Lung (tissue), 11 donors: ENCODE measurements at regions not wholly inside any gene's neighbourhood (a gene's known extent, or its start where the extent isn't known, plus 50 kb on each side); places are given as distances from the start of the nearest gene placed in this dataset.

Experiments
- ATAC-seq: fragments of 200-7000 bp; cut with Tn5 transposase; one replicate; pipeline ENCODE4 v1.9.1; 2020; ENCODE audit warnings: moderate number of reproducible peaks; ENCODE audit not compliant: insufficient read depth, low FRiP score
- DNase-seq, 3 donors: peaks; one replicate each; pipeline ENCODE4 v3.0.0-alpha.2; 2013 to 2017
- H3K27ac ChIP-seq, 2 donors: one replicate each; pipeline ENCODE4 v1.5.1; 2013; ENCODE audit warnings: mild to moderate bottlenecking in 2 of 2, moderate library complexity in 2 of 2, control low read depth in 1 of 2, inconsistent platforms in 1 of 2, low read depth in 1 of 2, low read length in 1 of 2
- H3K27me3 ChIP-seq, 3 donors: one replicate each; pipeline ENCODE4 v1.5.1; 2013; ENCODE audit warnings: low read length in 2 of 3; ENCODE audit not compliant: control insufficient read depth in 3 of 3, insufficient read depth in 3 of 3
- H3K36me3 ChIP-seq, 4 donors: one replicate each; pipeline ENCODE4 v1.5.1; 2013; ENCODE audit warnings: low read length in 4 of 4, mild to moderate bottlenecking in 1 of 4, moderate library complexity in 1 of 4; ENCODE audit not compliant: control insufficient read depth in 4 of 4, insufficient read depth in 4 of 4
- H3K4me1 ChIP-seq, 5 donors: one replicate each; pipeline ENCODE4 v1.5.1; 2013; ENCODE audit warnings: low read length in 5 of 5, mild to moderate bottlenecking in 2 of 5, moderate library complexity in 1 of 5; ENCODE audit not compliant: control insufficient read depth in 5 of 5, insufficient read depth in 5 of 5
- H3K4me3 ChIP-seq: one replicate; pipeline ENCODE4 v1.5.1; 2013; ENCODE audit warnings: mild to moderate bottlenecking, control low read depth, moderate library complexity
- H3K9ac ChIP-seq, 2 donors: one replicate each; pipeline ENCODE4 v1.5.1; 2013; ENCODE audit warnings: low read length in 2 of 2, control low read depth in 1 of 2; ENCODE audit not compliant: insufficient read depth in 1 of 2
- H3K9me3 ChIP-seq, 4 donors: one replicate each; pipeline ENCODE4 v1.5.1; 2013; ENCODE audit warnings: low read length in 3 of 4, mild to moderate bottlenecking in 1 of 4, moderate library complexity in 1 of 4; ENCODE audit not compliant: control insufficient read depth in 4 of 4, insufficient read depth in 3 of 4
- WGBS, 2 donors: extraction: QIAGEN DNeasy Blood & Tissue Kit; methylation state at CpG; one replicate each; pipeline ENCODE4 v1.1.7; 2013; 5-methylcytosine and 5-hydroxymethylcytosine counted together
- TF ChIP-seq, protein P1 (sequence below): IDR thresholded peaks from 2 replicates; pipeline ENCODE4 v1.5.1; 2012; ENCODE audit warnings: mild to moderate bottlenecking; ENCODE audit errors: control extremely low read depth, extremely low read depth
- donor health status: control.
- donor health status: control.
- donor health status: Bipolar disorder and iron deficiency.
- donor health status: healthy.
- donor health status: DM: yes; HTN: yes; CAD: no.

- ATAC-seq = no peak
- Histone ChIP-seq H3K9ac (no peak overlapping the region), H3K27ac (no peak overlapping the region)
Measured at GRCh38 chr6:126718600-126719327, 378.8 kb downstream of the CENPW start.

DNA sequence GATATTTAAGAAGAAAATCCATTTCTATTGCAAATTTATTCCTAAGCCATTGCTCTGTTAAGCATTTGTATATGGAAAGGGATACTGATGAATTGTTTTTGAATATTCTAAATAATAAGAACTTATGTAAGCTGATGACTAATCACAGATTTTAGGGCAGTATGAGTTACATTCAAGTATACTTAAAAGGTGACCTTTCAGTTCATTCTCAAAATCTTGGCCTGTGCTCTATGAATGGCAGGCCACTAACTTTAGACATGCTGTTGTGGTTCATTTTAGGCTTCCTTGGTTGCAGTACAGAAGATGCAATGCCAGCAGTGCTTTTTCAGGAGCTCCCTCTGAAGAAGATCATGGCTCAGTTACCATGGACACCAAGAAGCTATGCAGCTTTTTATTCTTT is 380.4 kb downstream of the CENPW start:
- no peak for DNase-seq
- H3K27me3 ChIP-seq = no peaks in the 10 kb centered on the region
- no peaks in the 10 kb centered on the region for H3K4me1 ChIP-seq
- H3K36me3 ChIP-seq = no peaks in the 10 kb centered on the region
- TF ChIP-seq, protein P1, sequence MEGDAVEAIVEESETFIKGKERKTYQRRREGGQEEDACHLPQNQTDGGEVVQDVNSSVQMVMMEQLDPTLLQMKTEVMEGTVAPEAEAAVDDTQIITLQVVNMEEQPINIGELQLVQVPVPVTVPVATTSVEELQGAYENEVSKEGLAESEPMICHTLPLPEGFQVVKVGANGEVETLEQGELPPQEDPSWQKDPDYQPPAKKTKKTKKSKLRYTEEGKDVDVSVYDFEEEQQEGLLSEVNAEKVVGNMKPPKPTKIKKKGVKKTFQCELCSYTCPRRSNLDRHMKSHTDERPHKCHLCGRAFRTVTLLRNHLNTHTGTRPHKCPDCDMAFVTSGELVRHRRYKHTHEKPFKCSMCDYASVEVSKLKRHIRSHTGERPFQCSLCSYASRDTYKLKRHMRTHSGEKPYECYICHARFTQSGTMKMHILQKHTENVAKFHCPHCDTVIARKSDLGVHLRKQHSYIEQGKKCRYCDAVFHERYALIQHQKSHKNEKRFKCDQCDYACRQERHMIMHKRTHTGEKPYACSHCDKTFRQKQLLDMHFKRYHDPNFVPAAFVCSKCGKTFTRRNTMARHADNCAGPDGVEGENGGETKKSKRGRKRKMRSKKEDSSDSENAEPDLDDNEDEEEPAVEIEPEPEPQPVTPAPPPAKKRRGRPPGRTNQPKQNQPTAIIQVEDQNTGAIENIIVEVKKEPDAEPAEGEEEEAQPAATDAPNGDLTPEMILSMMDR = no peak
- H3K27ac ChIP-seq = no peak overlapping the region
- H3K9me3 ChIP-seq = no peaks in the 10 kb centered on the region
- no peak overlapping the region for H3K9ac ChIP-seq
- H3K4me3 ChIP-seq = no peak overlapping the region
- ATAC-seq = no peak

More at GRCh38 chr6:126718600-126719327, 378.8 kb downstream of the CENPW start:
- Histone ChIP-seq H3K27me3 (no peaks in the 10 kb centered on the region), H3K4me1 (no peaks in the 10 kb centered on the region), H3K4me3 (no peak overlapping the region), H3K36me3 (no peaks in the 10 kb centered on the region), H3K9me3 (no peaks in the 10 kb centered on the region)
- WGBS, 2 donors = 70 to 76% methylated on average over 4 of the region's 4 CpGs
- TF ChIP-seq, protein P1 = no peak
- no peak for DNase-seq

DNA sequence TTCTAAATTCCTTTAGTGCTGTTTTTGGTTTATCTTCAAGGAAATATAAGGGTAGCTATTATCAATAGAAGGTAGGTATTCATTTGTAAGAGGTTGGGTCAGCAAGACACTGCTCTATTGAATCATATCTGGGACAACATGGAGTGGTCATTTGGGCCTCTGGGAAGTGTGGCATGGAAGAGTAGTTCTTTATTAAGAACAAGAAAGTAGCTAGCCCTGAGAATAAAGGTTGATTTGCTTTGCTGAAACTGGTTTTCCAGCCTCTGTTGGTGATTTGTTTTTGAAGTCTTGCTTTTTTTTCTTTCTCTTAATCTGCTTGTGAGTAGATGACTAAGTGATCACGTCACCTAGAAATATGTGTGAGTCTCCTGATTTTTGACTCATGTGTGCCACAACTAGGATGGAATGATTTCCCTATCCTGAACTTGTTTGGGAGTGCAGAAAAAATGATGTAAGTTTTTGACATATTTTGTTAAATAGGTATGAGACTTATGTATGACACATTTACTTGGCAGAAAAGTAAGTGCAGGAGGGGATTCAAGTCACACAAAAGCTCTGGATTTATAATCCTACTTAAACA is 381.8 kb downstream of the CENPW start:
- no peak overlapping the region for H3K4me3 ChIP-seq
- no peaks in the 10 kb centered on the region for H3K36me3 ChIP-seq
- H3K27ac ChIP-seq = no peak overlapping the region
- DNase-seq (no peak), ATAC-seq (no peak)
- H3K27me3 ChIP-seq = no peaks in the 10 kb centered on the region
- H3K9me3 ChIP-seq = peaks cover 0 to 2% (median 0%) of the 10 kb centered on the region in 4 donors
- WGBS, 2 donors = 84 to 88% methylated on average over 1 of the region's 1 CpG
- H3K9ac ChIP-seq = no peak overlapping the region
- TF ChIP-seq, protein P1 = no peak
- no peaks in the 10 kb centered on the region for H3K4me1 ChIP-seq
